ENCODE measurements at regions not wholly inside any gene's neighbourhood (a gene's known extent, or its start where the extent isn't known, plus 50 kb on each side); places are given as distances from the start of the nearest gene placed in this dataset.

GRCh38 chr9:11326231-11326630 lies 713.4 kb upstream of the PTPRD start:
- TF ChIP-seq CTCF (IDR thresholded peaks at IDR 0.05) (no peak), POLR2AphosphoS5 (IDR thresholded peaks at IDR 0.05; ENCODE audit: insufficient read depth in 1 of 2, low read depth in 1 of 2) (no peak), POLR2A (IDR thresholded peaks at IDR 0.05) (no peak)
- no peaks in the 10 kb centered on the region for H3K9me3 ChIP-seq
- no peak for DNase-seq (ENCODE audit: extremely low spot score in 2 of 2)
- no peak overlapping the region for H3K4me3 ChIP-seq
- no peaks in the 10 kb centered on the region for H3K4me1 ChIP-seq
- H3K36me3 ChIP-seq, result no peaks in the 10 kb centered on the region
- no peaks in the 10 kb centered on the region for H3K27me3 ChIP-seq
- H3K27ac ChIP-seq, result no peak overlapping the region
- intact Hi-C loops (cut with DNase I), result no loop called here

DNA sequence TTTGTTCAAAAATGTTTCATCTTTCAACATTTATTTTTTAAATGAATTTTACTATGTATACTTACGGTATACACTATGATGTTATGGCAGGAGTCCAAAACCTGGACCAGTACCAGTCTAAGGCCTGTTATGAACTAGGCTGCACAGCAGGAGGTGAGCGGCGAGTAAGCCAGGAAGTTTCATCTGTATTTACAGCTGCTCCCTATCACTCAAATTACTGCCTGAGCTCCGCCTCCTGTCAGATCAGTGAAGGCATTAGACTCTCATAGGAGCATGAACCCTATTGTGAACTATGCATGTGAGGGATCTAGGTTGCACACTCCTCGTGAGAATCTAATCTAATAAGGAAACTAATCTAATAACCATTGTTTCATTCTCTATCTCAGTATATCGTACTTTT lies 715.5 kb upstream of the PTPRD start:
- Histone ChIP-seq H3K4me1 (no peaks in the 10 kb centered on the region), H3K9me3 (no peaks in the 10 kb centered on the region)
- intact Hi-C loops (cut with DNase I), result no loop called here

DNA sequence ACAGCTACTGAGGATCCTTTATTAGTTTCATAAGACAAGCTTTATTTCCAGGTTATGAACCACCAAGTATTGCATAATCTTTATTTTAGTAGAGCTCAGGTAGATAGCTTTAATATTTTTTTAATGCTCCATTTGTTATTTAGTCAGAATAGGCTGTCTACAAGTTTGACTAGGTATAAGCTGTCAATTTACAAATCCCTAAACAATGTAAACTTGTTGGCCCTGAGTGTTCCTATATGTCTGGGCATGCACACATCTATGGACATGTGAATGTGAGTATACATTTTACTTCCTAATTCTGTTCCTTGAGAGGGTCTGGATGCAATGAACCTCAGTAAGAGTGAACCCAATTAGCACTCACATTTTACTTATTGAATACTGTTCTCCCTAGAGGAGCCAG lies 722.2 kb upstream of the PTPRD start:
- TF ChIP-seq POLR2AphosphoS5 (IDR thresholded peaks at IDR 0.05; ENCODE audit: insufficient read depth in 1 of 2, low read depth in 1 of 2) (no peak), POLR2A (IDR thresholded peaks at IDR 0.05) (no peak), CTCF (IDR thresholded peaks at IDR 0.05) (no peak)
- no peaks in the 10 kb centered on the region for H3K27me3 ChIP-seq
- H3K9me3 ChIP-seq, result no peaks in the 10 kb centered on the region
- DNase-seq (ENCODE audit: extremely low spot score in 2 of 2), result no peak
- H3K27ac ChIP-seq, result no peak overlapping the region
- no peak overlapping the region for H3K4me3 ChIP-seq
- intact Hi-C loops (cut with DNase I), result no loop called here
- no peaks in the 10 kb centered on the region for H3K36me3 ChIP-seq
- no peaks in the 10 kb centered on the region for H3K4me1 ChIP-seq

More for the DNA sequence above, 715.5 kb upstream of the PTPRD start:
- TF ChIP-seq POLR2AphosphoS5 (IDR thresholded peaks at IDR 0.05; ENCODE audit: insufficient read depth in 1 of 2, low read depth in 1 of 2) (no peak), CTCF (IDR thresholded peaks at IDR 0.05) (no peak), POLR2A (IDR thresholded peaks at IDR 0.05) (no peak)
- no peak for DNase-seq (ENCODE audit: extremely low spot score in 2 of 2)
- Histone ChIP-seq H3K36me3 (no peaks in the 10 kb centered on the region), H3K27ac (no peak overlapping the region), H3K4me3 (no peak overlapping the region), H3K27me3 (no peaks in the 10 kb centered on the region)

- H3K9me3 ChIP-seq, result no peaks in the 10 kb centered on the region
- H3K4me3 ChIP-seq, result no peak overlapping the region
- H3K4me1 ChIP-seq, result no peaks in the 10 kb centered on the region
- no peak for TF ChIP-seq POLR2AphosphoS5 (IDR thresholded peaks at IDR 0.05; ENCODE audit: insufficient read depth in 1 of 2, low read depth in 1 of 2)
- no peak for TF ChIP-seq CTCF (IDR thresholded peaks at IDR 0.05)
- no peak for TF ChIP-seq POLR2A (IDR thresholded peaks at IDR 0.05)
- no peaks in the 10 kb centered on the region for H3K27me3 ChIP-seq
- intact Hi-C loops (cut with DNase I), result no loop called here
- no peaks in the 10 kb centered on the region for H3K36me3 ChIP-seq
- DNase-seq (ENCODE audit: extremely low spot score in 2 of 2), result no peak
- no peak overlapping the region for H3K27ac ChIP-seq
Observed at GRCh38 chr9:11338130-11338529, 725.3 kb upstream of the PTPRD start.

DNA sequence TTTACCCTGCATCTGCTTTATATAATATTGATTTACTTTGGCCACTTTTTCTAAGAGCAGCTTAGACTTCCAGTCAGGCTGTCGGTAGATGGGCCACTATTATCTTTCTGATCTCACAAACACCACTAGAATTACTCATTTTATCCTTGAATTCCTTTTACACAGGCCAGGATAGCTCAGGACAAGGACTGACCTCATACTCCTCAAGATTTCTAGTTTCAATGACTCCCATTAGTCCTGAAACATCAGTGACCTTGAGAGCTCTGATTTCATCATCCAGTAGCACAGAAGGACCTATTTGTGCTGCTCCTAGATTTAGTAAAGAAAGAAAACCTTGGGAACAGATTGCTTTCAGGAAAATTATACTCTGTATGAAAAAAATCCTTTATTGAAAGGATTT lies 727.9 kb upstream of the PTPRD start:
- intact Hi-C loops (cut with DNase I), result no loop called here

More for the DNA sequence above, 727.9 kb upstream of the PTPRD start:
- Histone ChIP-seq H3K4me3 (no peak overlapping the region), H3K9me3 (no peaks in the 10 kb centered on the region), H3K27ac (no peak overlapping the region), H3K4me1 (no peaks in the 10 kb centered on the region), H3K27me3 (no peaks in the 10 kb centered on the region), H3K36me3 (no peaks in the 10 kb centered on the region)
- DNase-seq (ENCODE audit: extremely low spot score in 2 of 2), result no peak
- no peak for TF ChIP-seq POLR2AphosphoS5 (IDR thresholded peaks at IDR 0.05; ENCODE audit: insufficient read depth in 1 of 2, low read depth in 1 of 2)
- TF ChIP-seq CTCF (IDR thresholded peaks at IDR 0.05), result no peak
- no peak for TF ChIP-seq POLR2A (IDR thresholded peaks at IDR 0.05)

All from vagina (tissue), 2 donors.